ENCODE measurements at regions not wholly inside any gene's neighbourhood (a gene's known extent, or its start where the extent isn't known, plus 50 kb on each side); places are given as distances from the start of the nearest gene placed in this dataset.

DNA sequence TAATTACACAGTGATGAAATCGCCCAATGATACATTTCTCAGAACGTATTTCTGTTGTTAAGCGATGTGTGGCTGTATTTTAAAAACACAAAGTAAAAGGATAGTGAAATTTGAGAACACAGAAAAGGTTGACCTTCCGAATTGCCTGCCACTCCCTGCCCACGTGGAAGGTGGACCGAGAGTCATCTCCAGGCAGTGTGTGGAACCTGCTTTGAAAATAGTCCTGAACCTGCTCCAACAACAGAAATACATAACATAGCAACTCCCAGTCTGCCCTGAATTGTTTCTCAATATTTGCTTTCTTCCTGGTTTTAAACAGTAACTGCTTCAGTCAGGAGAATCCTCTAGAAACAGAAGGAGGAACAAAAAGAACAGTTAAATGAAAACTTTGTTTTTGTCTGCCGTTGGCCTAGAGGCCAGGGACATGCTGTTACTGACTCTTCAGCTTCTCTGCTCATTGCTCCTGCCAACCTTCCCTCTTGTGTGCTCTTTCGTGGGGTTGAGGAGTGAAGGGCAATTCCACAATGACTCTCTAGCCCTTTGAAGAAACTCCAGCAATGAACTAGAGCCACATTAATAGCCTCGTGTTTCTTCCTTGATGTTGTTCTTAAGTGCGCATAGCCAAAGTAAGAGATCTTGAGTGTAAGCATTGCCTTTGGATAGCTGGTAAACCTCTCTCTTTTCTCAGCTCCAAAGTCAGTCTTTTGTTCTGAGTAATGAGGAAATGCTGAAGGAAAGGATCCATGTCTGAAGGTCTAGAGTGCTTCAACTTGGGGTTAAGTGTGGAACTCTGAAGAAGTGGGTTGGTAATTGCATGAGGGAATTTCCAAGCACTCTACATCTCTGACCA is 452.5 kb upstream of the CCL2 start:
- DNase-seq = no peak

DNA sequence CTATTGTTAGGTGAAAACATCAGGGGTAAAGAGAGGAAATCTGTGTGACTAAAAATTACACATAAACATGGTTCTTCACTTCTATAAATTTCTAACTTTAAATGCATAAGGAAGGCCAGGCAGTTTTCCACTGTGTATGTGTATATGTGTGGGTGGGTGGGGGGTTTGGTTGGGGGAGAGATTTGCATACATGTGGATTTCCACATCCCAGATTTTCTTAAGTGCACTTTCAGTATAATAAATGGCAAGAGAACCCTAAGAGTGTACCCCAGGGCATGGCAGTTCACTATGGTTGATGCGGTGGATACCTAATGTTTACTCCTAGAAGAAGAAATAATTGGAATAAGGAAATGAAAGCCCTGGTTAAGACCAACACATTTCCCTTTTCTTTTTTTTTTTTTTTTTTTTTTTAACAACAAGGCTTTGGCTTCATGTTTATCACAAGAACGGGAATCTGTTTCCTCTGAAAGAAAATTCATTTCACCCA is 451.8 kb upstream of the CCL2 start:
- no peak for DNase-seq

DNA sequence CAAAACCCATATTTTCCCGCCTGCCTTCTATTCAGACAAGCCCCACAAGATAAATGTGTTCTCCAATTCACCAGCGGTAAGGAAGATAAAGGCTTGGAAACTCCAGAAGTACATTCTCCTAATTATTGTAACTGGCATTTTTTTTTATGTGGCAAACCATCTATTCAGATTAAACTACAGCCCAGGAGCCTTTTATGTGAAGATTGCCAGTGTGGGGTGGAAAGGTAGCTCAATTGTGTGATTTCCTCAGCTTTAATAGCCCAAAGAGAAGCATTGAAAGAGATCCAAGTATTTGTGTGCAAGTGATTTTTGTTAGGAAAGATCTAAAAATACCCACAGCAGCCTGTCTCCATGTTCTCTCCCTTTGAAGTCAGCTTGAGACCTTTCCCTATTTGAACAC is 451.4 kb upstream of the CCL2 start:
- no peak for DNase-seq

DNA sequence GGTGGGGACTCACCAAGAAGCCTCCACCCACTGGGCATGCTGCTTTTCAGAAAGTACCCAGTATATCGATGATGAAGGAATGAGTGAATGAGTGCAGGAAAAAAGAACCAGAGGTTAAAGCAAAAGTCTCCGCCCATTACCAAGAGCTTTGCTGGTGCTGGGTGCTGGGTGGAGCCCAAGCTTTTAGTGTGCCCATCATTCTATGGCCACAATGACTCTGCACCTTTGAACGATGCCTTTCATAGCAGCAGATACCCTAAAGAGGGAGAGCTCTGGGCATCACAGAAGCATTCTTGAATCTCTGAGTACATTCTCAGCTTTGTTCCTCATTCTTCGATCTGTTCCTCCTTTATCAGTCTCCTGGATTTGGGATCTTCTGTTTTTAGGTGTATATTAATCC is 450.7 kb upstream of the CCL2 start:
- no peak for DNase-seq

DNA sequence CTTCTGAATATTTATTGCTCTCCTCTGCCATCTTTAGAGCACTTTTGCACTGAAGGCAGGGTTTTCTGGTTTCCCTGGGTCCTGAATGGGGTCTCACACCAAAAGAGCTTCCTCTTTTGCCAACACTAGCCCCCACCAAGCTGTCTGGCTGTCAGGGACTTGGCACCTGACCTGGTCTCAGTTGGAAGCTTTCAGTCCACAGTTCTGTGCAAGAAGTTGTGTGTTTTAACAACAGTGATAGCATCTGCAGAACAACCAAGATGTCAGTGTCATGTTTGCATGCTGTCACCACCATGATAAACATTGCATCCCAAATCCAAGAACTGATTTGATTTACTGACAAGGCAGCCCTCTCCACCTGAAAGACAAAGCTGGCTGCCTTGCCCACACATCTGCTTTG is 448.5 kb upstream of the CCL2 start:
- no peak for DNase-seq

DNA sequence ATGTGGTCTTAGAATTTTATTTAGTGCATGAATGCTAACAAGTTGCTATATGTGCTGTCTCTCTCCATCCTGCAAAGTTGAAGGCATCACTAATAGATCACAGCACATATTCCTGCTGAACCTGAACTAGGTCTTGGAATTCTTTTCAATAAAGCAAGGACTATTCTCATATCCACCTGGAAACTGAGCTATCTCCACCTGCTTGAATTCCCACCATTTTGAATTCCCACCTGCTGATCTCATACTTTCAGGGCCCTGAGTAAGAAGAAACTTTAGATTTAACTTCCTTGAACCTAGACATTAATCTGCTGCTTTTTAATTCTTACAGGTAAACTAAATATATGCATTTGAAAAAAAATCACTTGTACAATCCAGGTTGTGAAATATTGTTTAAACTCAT is 445.3 kb upstream of the CCL2 start:
- DNase-seq = no peak

DNA sequence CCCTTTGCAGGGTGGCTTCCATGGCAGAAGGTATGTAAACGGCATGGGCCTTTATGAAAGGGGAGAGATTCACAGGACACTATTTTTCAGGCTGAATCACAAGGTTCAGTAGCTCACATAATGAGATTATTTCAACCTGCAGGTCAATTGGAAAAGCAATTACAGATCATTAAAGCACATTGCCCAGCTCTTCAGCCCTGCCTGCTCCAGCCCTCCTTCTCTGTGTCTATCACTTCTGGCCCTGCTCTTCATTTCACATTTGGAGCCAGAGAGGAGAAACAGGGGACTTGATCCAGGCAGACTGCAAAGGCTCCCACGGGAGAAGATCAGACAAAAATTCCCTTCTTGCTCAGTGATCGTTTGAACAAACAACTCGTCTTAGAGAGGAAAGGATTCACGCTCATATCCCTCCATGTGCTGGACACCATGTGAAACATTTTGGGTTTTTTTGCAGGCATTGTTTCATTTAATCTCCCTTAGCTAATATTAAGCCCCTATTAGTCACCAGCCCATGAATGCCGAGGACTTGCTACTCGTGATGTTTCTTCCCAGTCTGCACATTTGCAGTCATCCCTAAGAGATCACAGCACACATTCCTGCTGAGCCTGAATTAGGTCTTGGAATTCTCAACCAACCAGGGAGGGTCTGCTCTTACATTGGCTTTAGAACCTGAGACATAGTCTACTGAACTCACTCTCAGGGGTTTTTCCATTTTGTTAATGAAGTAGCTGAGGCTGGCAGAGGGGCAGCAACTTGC is 443.9 kb upstream of the CCL2 start:
- DNase-seq = no peak

DNA sequence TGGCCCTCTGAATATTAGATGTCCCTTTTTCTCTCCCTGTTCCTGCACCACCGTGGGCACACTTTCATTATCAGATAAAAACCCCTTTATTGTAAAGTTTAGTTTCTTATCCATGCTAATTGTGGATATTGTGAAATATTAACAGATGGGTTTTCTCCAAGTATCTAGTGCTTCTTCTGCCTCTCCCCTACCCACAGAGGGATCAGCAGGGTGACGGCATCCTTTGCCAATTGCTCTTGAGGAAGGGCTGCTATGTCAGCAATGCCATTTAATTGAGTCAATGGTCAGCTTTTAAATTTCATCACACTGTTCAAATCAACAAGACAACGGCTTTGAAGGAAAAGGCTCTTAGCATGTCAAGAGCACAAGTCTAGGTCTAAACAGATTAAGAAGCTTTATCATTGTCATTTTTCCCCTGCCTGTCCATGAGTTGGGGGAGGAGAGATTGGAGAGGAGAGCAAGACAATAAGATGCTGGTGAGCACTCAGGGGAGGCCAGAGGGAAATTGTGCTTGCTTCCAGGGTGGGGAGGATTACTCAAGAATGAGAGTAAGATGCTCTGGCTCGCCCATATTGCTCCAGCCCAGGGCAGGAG is 443.0 kb upstream of the CCL2 start:
- DNase-seq = no peak

DNA sequence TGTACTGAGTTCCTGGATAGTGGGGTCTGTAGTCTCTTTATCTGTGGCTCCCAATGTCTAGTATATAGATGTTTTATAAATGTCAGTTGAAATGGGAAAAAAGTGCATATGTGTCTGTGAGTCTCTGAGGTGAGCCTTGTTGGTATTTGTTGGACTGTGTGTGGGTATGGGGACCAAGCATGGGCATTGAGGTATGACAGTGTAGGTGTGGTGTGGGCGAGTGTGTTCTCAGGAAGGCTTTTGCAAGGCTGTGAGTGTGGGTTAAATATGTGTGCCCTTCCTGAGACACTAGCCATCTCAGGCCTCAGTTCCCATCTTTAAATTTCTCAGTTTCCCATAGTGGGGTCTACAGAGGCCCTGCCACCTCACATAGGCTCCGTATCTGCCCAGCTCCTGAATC is 440.2 kb upstream of the CCL2 start:
- no peak for DNase-seq

DNA sequence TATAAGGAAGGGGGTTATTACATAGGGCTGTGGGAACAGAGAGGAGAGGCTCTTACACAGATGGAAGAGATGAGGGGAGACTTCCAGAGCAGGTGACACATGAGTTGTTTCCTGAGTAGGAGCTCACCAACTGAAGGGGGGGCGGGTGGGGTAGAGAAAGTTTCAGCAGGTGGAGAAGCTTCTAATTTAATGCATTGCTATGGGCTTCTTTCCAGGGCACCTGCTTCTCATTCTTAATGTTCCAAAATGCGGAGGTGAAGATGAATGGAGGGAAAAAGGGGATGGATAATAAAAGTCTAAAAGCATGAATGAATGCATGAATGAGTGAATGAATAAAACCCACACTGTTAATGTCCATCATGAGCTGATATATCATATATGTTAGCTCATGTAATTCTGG is 439.0 kb upstream of the CCL2 start:
- no peak for DNase-seq

DNA sequence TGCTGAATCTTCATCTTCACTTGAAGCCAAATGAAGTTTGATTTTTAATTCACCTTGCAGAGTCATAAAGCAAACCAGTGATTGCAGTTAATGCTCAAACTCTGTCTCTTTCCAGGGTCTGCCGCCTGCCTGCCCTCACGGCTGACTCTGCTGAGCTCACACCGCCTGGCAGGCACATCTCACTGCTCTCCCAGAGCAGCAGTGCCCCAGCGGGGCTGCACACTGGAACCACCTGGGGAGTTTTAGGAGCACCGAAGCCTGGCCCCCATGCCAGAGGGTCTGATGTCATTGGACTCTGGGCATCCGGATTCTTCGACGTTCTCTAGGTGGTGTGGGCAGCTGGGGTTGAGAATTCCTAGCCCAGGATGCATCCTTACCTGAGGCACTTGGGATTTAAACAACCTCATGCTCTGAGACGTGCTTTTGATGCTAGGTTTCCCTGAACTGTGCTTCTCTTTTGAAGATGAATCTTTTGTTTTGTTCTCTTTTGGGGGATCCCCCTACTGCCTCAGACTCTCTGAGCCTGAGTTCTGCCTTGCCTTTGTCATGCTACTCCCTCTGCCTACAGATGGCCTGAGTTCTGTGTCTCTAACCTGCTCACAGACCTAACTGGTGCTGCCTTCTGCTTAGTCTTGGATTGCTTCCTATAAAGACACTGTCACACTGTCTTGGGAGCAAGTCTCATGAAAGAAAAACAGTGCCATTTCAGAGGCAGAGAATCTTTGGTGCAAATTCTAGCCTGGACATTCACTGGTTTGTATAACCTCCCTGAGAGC is 438.1 kb upstream of the CCL2 start:
- DNase-seq = no peak

DNA sequence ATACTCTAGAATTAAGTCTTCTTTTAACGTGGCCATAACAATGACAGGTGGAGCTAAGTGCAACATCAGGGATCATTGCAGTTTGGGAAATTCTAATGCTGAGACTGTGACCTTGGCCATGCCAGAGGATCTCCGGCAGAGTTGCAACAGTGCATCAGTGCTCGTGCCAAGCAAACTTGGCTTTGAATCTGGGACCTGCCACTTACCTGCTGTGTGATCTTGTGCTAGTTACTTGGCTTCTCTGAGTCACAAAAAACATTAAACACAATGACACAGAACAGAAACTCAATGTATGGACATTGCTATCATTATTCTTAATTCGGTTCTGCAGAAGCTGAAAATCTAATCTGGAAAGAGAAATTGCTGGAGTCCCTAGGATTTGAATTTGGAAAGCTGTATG is 435.5 kb upstream of the CCL2 start:
- DNase-seq = no peak

DNA sequence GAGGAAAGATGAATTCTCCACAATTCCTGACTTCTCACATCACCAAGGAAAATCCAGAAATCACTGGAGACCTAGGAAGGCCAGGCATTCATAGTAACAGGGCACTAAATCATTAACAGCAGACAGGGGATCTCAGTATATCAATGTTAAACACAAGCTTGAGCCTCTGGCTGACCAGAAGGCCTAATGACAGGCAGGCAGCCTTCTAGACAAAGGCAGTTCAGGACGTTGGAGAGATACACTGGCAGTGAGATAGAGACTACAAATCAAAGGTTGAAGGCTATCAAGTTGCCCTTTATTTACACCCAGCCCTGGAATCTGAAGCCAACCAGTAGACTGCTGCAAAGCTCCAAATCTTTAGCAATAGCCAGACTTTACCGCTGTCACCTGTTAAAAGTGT is 422.8 kb upstream of the CCL2 start:
- DNase-seq = no peak

DNA sequence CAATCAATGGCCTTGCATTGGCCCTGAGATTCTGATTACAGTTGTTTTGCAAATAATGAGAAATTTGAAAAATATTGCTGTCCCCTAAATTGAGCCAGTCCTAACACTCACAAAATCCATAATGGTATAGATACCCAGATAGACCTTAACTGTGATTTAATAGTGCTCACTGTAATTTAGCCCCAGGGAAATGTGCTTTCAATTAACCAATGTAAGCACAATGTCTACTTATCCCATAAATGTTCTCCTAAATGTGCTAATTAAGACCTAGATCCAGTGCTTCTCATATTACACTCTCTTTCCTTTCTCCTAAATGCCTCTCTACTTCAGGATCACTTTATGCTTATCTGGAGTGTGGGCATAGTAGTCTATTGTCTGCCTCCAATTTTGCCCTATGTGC is 417.8 kb upstream of the CCL2 start:
- DNase-seq = no peak

DNA sequence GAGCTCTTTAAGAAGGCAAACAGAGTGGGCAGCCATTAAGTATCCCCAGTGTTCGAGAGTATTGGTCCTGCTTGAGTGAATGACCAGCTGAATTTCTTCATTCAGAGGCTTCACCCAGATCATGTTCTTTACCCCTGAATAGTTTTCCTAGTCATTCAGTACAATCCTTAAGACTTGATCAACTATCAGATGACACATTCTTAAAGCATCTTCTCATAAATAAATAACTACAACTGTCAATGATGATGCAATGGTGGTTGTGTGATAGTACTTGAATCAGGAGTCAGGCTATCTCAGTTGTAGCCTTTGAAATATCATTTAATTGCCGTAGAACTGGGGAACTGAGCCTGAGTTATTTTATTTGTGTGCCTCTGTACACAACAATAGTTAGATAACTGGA is 416.8 kb upstream of the CCL2 start:
- DNase-seq = no peak

DNA sequence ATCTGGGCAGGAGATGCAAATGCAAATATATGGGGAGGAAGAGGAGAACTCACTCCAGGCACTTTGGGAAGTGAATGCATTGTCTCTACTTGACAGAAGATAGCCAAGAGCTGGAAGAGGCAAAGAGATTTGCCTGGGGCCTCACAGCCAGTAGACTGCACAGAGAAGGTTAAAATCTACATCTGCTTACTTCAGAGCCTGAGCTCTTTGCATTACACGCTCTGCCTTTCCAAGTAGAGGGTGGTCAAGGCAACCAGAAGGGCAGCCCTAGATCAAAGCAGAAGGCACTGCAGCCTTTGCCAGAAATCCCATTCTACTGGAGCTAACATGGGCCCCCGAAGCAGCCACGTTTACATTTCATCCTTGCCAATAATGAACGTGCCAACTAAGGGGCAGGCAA is 407.2 kb upstream of the CCL2 start:
- no peak for DNase-seq

DNA sequence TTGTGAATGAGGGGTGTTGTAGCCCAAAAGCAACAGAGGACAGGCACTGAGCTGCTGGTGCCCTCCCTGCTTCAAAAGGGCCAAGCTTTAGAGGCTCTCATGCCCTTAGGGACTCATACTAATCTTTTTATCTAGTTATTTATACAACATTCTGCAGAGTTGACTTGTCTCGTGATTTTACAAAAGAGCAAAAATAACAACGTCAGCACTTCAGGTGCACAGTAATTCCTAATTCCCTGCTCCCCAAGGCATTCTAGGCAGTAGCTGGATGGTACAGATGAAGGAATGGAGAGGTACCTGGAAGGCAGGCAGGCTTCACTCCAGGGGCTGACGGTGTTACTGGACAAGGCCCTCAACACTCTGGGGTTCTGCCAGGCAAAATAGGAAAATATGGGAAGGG is 406.7 kb upstream of the CCL2 start:
- DNase-seq = no peak

DNA sequence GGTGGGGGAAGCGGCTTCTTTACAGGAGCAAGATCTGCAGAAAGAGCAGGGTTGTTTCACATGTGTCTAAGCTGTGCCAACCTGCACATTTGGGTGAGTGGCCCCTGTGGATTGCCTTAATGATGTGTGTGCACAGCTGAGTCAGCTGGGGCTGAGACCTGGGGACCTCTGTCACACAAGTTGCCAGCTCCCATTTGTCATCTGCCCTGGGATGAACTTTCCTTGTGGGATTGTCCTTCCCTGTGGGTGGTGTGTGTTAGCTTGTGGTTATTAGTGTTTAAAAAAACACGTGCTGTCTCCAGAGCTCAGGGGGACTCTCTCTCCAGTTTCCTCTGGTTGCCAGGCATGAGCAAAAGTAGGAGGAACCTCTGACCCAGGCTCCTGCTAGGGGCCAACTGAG is 400.5 kb upstream of the CCL2 start:
- DNase-seq = no peak

DNA sequence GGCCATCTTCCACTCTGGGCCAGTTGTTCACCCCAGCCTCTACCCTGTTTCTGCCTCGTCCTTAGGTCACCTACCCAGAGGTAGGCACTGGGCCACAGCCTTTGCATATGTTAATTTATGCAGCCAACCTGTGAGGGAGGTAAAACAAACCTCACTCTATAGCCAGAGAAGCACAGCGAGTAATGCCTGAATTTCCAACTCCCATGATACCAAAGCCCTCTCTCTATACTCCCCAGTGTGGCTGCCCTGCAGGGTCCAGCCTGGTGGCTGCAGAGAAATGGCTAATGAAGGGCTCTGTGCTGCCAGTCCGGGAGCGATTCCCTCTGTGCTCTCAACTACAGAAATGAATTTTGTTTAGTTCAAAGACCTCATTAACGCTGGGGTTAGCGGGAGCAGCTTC is 397.0 kb upstream of the CCL2 start:
- DNase-seq = no peak

DNA sequence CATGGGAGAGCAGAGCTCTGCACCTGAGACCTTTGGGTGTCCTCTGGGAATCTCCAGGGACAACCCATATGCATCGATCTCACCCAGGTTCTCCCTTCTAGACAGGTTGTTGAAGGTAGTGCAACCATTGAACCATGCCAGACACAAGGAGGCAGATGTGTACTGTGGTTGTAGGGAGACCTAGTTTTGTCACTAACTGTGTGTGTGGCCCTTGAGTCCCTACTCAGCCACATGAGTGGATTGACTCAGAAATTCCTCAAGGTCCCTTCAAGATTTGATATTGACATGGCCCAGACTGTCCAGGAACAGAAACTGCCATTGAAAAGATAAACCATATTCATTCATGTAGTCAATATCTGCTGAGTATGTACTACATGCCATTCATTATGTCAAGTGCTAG is 396.4 kb upstream of the CCL2 start:
- DNase-seq = no peak

DNA sequence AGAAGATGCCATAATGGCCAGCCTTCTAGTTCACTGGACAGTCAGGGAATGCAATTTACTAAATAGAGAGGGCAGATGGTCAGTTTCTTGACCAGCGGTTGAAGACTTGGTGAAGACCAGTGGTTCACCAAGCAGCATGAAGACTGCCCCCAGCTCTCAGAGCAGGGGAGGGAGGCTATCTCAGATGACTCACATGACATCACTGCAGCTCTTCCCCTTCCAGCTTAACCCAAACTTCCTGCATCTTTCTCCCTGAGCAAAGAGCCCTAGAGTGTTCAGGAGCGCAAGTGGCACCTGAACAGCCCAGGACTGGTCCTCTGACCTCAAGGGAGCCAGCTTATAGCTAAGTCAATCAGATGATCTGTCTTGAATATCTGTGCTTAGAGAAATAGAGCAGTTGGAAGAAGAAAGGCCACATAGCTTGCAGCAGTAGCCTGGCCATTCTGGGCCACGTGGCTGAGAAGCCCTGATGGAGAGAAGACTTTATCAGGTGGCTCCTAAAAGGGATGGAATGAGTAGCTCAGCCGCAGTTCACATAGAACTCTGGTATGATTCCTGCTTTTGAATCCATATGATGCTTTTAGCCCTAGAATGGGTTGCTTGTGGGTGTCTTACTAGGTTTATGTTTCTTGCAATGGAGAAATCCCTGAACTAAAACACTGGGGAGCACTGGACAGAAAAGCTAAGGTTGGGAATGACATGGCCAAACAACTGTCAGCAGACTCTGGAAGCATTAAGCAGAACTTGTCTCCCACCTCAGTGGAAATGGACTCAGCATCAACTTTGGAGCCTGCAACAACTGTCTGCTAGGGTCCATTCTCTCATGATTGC is 392.1 kb upstream of the CCL2 start:
- DNase-seq = no peak

DNA sequence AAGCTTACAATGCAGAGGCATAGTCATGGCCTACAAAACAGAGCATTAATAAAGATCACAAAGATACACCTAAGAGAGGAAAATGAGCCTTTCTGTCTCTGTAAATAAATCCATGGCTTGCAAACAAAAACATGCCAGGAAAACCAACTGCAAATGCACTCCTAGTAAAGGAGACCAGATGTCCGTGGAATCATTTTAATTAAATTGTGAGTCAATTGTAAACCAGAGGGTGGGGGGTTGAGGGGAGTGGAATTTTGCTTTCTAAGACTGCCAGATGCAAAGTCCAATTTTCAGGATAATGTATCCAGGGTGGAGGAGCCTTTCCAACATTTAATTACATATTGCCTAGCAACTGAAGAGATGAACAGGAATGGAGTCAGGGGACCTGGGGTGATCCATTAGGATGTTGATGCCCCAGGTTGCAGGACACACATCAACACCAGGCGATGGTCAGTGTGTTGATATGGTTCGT is 390.3 kb upstream of the CCL2 start:
- DNase-seq = no peak

Data from activated gamma-delta T cell treated with Interleukin-2 at 50 U/mL for 16 hours (primary cell).